ENCODE measurements at regions not wholly inside any gene's neighbourhood (a gene's known extent, or its start where the extent isn't known, plus 50 kb on each side); places are given as distances from the start of the nearest gene placed in this dataset.

DNA sequence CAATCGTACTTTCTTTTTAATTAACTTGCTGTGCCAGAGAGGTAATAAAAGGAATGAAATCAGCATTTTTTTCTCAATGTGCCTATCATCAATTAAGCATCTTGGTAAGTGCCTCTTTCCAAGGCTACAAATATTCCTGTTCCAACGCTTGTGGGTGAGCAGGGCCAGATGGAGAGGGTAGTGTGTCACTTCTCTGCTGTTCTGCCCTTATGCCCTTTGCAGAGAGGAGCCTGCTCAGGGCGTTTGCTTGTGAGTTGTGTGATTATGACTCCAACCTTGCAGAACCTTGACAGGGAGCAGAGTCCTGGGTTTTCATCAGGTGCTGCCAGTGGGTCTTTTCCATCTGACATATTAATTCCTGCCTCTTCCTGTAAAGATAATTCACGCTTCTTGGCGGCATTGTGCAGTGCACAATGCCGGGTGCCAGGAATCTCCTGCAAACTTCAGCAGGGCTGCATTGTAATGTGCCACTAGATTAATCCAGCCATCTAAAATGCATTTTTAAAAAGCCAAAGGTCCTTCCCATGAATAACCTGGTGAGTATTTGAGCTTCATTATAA, 234.4 kb downstream of the ARHGAP12 start:
- WGBS, 2 experiments (ENCODE audit: extremely low coverage in 2 of 2, insufficient read length in 1 of 2), result 79% methylated on average over 4 of the region's 6 CpGs; no CpG with 5 or more reads in 1 of the 2 experiments
- no peak overlapping the region for H4K8ac ChIP-seq (ENCODE audit: low read depth in 2 of 2, low read length in 2 of 2)
- no peak overlapping the region for H2BK20ac ChIP-seq (ENCODE audit: low read depth, low read length)
- no peak overlapping the region for H3K4me2 ChIP-seq (ENCODE audit: low read depth, low read length)
- ChIA-PET POLR2A (ENCODE audit: unreplicated experiment) (no interaction called here), CTCF (no interaction called here)
- H3K18ac ChIP-seq (ENCODE audit: low read depth, low read length), result no peak overlapping the region
- no peaks in the 10 kb centered on the region for H4K20me1 ChIP-seq (ENCODE audit: insufficient read depth, low read length)
- dilution Hi-C loops (cut with HindIII; ENCODE audit: low sequenced_read_pairs, unreplicated experiment), result no loop called here
- in situ Hi-C loops (cut with MboI; ENCODE audit: low sequenced_read_pairs), result no loop called here
- H3K23ac ChIP-seq (ENCODE audit: low read depth, low read length), result no peak overlapping the region
- H2BK120ac ChIP-seq (ENCODE audit: low read depth, low read length), result no peak overlapping the region
- no peak overlapping the region for H3K56ac ChIP-seq (ENCODE audit: extremely low read depth, insufficient read depth, low read length)
- TF ChIP-seq BHLHE40 (IDR thresholded peaks at IDR 0.05; ENCODE audit: low read depth, low read length) (no peak), NFE2L2 (IDR thresholded peaks at IDR 0.05; ENCODE audit: low read depth, low read length) (no peak), RAD21 (IDR thresholded peaks at IDR 0.05; ENCODE audit: low read length) (no peak), RFX5 (IDR thresholded peaks at IDR 0.05; ENCODE audit: low read depth, low read length) (no peak), MAFK (IDR thresholded peaks at IDR 0.05; ENCODE audit: low read depth, low read length) (no peak), FOS (IDR thresholded peaks at IDR 0.05; ENCODE audit: low read depth, low read length) (no peak), CTCF (conservative IDR thresholded peaks at IDR 0.05; ENCODE audit: low read depth, low read length) (no peak), SMC3 (IDR thresholded peaks at IDR 0.05; ENCODE audit: low read depth, low read length) (no peak), CEBPB (IDR thresholded peaks at IDR 0.05; ENCODE audit: low read depth, low read length) (no peak)
- TF ChIP-seq, protein P1, sequence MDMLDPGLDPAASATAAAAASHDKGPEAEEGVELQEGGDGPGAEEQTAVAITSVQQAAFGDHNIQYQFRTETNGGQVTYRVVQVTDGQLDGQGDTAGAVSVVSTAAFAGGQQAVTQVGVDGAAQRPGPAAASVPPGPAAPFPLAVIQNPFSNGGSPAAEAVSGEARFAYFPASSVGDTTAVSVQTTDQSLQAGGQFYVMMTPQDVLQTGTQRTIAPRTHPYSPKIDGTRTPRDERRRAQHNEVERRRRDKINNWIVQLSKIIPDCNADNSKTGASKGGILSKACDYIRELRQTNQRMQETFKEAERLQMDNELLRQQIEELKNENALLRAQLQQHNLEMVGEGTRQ (IDR thresholded peaks at IDR 0.05; ENCODE audit: low read depth, low read length), result no peak
- no peaks in the 10 kb centered on the region for H3K27me3 ChIP-seq (ENCODE audit: control insufficient read depth, insufficient read depth, low read length)
- H3K9me1 ChIP-seq (ENCODE audit: insufficient read depth, low read length), result peaks cover 2% of the 10 kb centered on the region
- H3K4me1 ChIP-seq (ENCODE audit: control insufficient read depth, insufficient read depth, low read length), result peaks cover 15% of the 10 kb centered on the region
- no peak overlapping the region for H3K9ac ChIP-seq (ENCODE audit: low read depth, low read length)
- H2BK5ac ChIP-seq (ENCODE audit: low read depth, low read length, poor library complexity, severe bottlenecking), result no peak overlapping the region
- no peak overlapping the region for H2AFZ ChIP-seq (replicated peaks; ENCODE audit: low read length, poor library complexity)
- H3K79me1 ChIP-seq (ENCODE audit: low read depth in 1 of 2, low read length in 2 of 2), result no peaks in the 10 kb centered on the region
- H4K5ac ChIP-seq (ENCODE audit: low read depth, low read length), result no peak overlapping the region
- peaks cover 5% of the 10 kb centered on the region for H3K9me3 ChIP-seq (ENCODE audit: control insufficient read depth, insufficient read depth, low read length)
- no peak overlapping the region for H2AK5ac ChIP-seq (ENCODE audit: low read depth, low read length)
- DNase-seq, result no peak
- H2AK9ac ChIP-seq (replicated peaks; ENCODE audit: low read depth, low read length, poor library complexity), result no peak overlapping the region
- no peak overlapping the region for H3K4ac ChIP-seq (ENCODE audit: low read depth, low read length)
- H2BK15ac ChIP-seq (ENCODE audit: low read depth, low read length), result no peak overlapping the region
- BruUV-seq (replicated peaks), result no TSS peak
- H3K36me3 ChIP-seq (ENCODE audit: control insufficient read depth, insufficient read depth, low read length), result no peaks in the 10 kb centered on the region
- H3K14ac ChIP-seq (replicated peaks; ENCODE audit: low read depth, low read length), result no peak overlapping the region
- no peak overlapping the region for H3K27ac ChIP-seq (ENCODE audit: insufficient read depth, low read length)
- H3K4me3 ChIP-seq (ENCODE audit: insufficient read depth, low read depth, low read length), result no peak overlapping the region
- H4K91ac ChIP-seq (ENCODE audit: insufficient read depth, low read depth, low read length), result no peak overlapping the region
- intact Hi-C loops (cut with micrococcal nuclease), result no loop called here
- no peak for ATAC-seq (ENCODE audit: low read depth)
